ENCODE measurements at regions not wholly inside any gene's neighbourhood (a gene's known extent, or its start where the extent isn't known, plus 50 kb on each side); places are given as distances from the start of the nearest gene placed in this dataset.

GRCh38 chr6:140437619-140438345 lies 1063.3 kb upstream of the CITED2 start:
- no TSS peak for BruUV-seq (replicated peaks)
- H3K9me3 Mint-ChIP-seq (ENCODE audit: unreplicated experiment) = peaks cover 32% of the 10 kb centered on the region
- CTCF ChIA-PET = no interaction called here
- H3K4me3 ChIP-seq (ENCODE audit: low read depth, low read length) = no peak overlapping the region
- no peaks in the 10 kb centered on the region for H3K27me3 Mint-ChIP-seq (ENCODE audit: insufficient read depth, unreplicated experiment)
- no peaks in the 10 kb centered on the region for H3K27me3 ChIP-seq (replicated peaks; ENCODE audit: control insufficient read depth, insufficient read depth, low read length)
- H3K36me3 Mint-ChIP-seq (ENCODE audit: insufficient read depth, unreplicated experiment) = no peaks in the 10 kb centered on the region
- no peak for TF ChIP-seq CTCF (IDR thresholded peaks at IDR 0.05; ENCODE audit: insufficient read depth in 1 of 2, low read depth in 1 of 2, low read length in 1 of 2, severe bottlenecking in 1 of 2, unreplicated experiment in 1 of 2)
- POLR2A ChIA-PET = no interaction called here
- peaks cover 4% of the 10 kb centered on the region; the same call in 1 of the 2 replicates for H3K9me3 ChIP-seq
- intact Hi-C loops (cut with micrococcal nuclease; ENCODE audit: unreplicated experiment) = no loop called here
- no peaks in the 10 kb centered on the region for H3K4me1 Mint-ChIP-seq (ENCODE audit: low read depth, unreplicated experiment)
- no peaks in the 10 kb centered on the region for H3K36me3 ChIP-seq (ENCODE audit: control insufficient read depth, insufficient read depth, low read length)
- no peak overlapping the region for H3K27ac Mint-ChIP-seq (ENCODE audit: unreplicated experiment)
- DNase-seq = no peak
- H3K4me1 ChIP-seq = no peaks in the 10 kb centered on the region
- H3K4me3 Mint-ChIP-seq (ENCODE audit: unreplicated experiment) = no peak overlapping the region

DNA sequence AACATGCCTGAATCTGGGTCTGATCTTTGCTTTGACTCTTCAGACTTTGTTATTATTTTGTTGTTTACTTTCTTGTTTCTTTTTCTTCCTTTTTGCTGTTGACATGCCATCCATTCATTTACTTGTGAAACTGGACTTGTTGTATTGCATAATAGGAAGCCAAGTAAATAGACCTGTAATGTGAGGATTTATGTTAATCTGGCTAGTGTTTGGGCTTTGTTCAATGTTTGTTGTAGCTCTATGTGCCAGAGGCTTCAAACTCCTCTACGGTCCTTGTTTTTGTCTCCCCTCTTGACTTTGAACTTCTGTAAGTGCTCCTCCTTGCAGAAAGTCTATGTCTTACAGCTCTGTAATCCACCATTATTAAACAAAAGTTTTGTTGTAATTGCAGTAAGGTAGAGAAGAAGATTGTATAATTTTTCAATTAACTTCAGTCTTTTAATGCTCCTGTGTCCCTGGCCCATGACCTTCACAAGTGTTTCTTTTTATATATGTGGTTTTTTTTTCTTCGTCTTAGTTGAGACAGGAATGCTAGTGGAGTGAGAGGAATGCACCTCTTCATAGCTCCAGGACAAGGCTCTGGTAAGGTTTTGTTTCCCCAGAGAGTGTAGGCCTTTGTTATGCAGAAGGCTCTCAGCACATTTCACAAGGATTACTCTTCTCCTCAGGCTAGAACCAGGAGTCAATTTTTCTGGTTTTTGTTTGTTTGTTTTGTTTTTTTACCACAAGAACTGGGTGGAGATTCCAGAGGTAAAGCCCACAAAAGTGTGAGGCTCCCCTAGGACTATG lies 1061.8 kb upstream of the CITED2 start:
- intact Hi-C loops (cut with micrococcal nuclease; ENCODE audit: unreplicated experiment) = no loop called here
- ChIA-PET POLR2A (no interaction called here), CTCF (no interaction called here)
- H3K27ac Mint-ChIP-seq (ENCODE audit: unreplicated experiment) = no peak overlapping the region
- DNase-seq = no peak
- BruUV-seq (replicated peaks) = no TSS peak
- no peak for TF ChIP-seq CTCF (IDR thresholded peaks at IDR 0.05; ENCODE audit: insufficient read depth in 1 of 2, low read depth in 1 of 2, low read length in 1 of 2, severe bottlenecking in 1 of 2, unreplicated experiment in 1 of 2)
- H3K36me3 ChIP-seq (ENCODE audit: control insufficient read depth, insufficient read depth, low read length) = no peaks in the 10 kb centered on the region
- no peak overlapping the region for H3K4me3 ChIP-seq (ENCODE audit: low read depth, low read length)
- peaks cover 41% of the 10 kb centered on the region for H3K9me3 Mint-ChIP-seq (ENCODE audit: unreplicated experiment)
- no peaks in the 10 kb centered on the region for H3K27me3 Mint-ChIP-seq (ENCODE audit: insufficient read depth, unreplicated experiment)
- no peaks in the 10 kb centered on the region for H3K27me3 ChIP-seq (replicated peaks; ENCODE audit: control insufficient read depth, insufficient read depth, low read length)
- H3K4me1 ChIP-seq = no peaks in the 10 kb centered on the region
- H3K9me3 ChIP-seq = peaks cover 4% of the 10 kb centered on the region; the same call in 1 of the 2 replicates
- no peaks in the 10 kb centered on the region for H3K4me1 Mint-ChIP-seq (ENCODE audit: low read depth, unreplicated experiment)
- no peak overlapping the region for H3K4me3 Mint-ChIP-seq (ENCODE audit: unreplicated experiment)
- H3K36me3 Mint-ChIP-seq (ENCODE audit: insufficient read depth, unreplicated experiment) = no peaks in the 10 kb centered on the region

GRCh38 chr6:140434761-140435160 lies 1060.3 kb upstream of the CITED2 start:
- no peaks in the 10 kb centered on the region for H3K4me1 Mint-ChIP-seq (ENCODE audit: low read depth, unreplicated experiment)
- Histone ChIP-seq H3K4me1 (no peaks in the 10 kb centered on the region), H3K36me3 (ENCODE audit: control insufficient read depth, insufficient read depth, low read length) (no peaks in the 10 kb centered on the region), H3K4me3 (ENCODE audit: low read depth, low read length) (no peak overlapping the region), H3K27me3 (replicated peaks; ENCODE audit: control insufficient read depth, insufficient read depth, low read length) (no peaks in the 10 kb centered on the region), H3K9me3 (peaks cover 4% of the 10 kb centered on the region; the same call in 1 of the 2 replicates)
- no peak overlapping the region for H3K27ac Mint-ChIP-seq (ENCODE audit: unreplicated experiment)
- TF ChIP-seq CTCF (IDR thresholded peaks at IDR 0.05; ENCODE audit: insufficient read depth in 1 of 2, low read depth in 1 of 2, low read length in 1 of 2, severe bottlenecking in 1 of 2, unreplicated experiment in 1 of 2) = no peak
- H3K27me3 Mint-ChIP-seq (ENCODE audit: insufficient read depth, unreplicated experiment) = no peaks in the 10 kb centered on the region
- no peak overlapping the region for H3K4me3 Mint-ChIP-seq (ENCODE audit: unreplicated experiment)
- CTCF ChIA-PET = no interaction called here
- no peak for DNase-seq
- H3K36me3 Mint-ChIP-seq (ENCODE audit: insufficient read depth, unreplicated experiment) = no peaks in the 10 kb centered on the region
- POLR2A ChIA-PET = no interaction called here
- intact Hi-C loops (cut with micrococcal nuclease; ENCODE audit: unreplicated experiment) = no loop called here
- no TSS peak for BruUV-seq (replicated peaks)
- H3K9me3 Mint-ChIP-seq (ENCODE audit: unreplicated experiment) = peaks cover 41% of the 10 kb centered on the region
